ENCODE measurements at regions not wholly inside any gene's neighbourhood (a gene's known extent, or its start where the extent isn't known, plus 50 kb on each side); places are given as distances from the start of the nearest gene placed in this dataset.

DNA sequence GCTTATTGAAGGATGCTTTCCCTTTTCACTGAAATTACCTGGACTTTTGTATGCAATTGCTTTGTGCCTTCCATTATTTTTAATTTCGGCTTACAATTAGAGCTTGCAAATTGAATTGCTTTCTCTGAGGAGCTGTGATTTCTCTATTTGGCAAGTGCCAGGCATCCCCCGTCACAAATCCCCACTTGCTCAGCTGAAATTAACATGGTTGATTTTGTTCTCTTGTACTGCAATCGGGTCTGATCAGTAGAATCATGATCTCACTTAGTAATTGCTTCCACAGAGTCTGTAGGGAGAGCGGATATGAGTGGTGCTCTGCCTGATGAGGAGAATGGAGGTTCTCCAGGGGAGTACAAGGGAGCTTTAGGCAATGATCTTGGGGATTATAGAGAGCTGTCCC is 495.5 kb upstream of the SGCD start:
- DNase-seq (ENCODE audit: low read depth in 3 of 3, low spot score in 1 of 3), result no peak

DNA sequence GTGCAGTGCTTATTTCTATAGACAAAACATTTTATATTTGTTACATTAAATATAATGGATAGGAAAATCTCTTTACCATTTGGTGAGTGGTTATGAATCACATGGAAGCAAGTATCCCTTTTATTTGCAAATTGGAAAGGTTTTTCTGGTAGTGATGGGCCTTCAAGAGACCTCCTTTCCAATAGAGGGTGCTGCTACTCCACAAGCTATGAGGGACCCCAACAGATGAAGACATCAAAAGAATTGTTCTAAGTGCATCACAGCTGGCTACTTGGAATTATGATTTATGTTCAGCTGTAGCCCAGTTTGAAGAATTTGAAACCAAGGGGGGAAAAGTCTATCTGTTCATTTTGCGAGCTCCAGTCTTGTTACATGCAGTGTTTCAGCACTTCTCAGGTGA is 493.7 kb upstream of the SGCD start:
- DNase-seq (ENCODE audit: low read depth in 3 of 3, low spot score in 1 of 3), result no peak

DNA sequence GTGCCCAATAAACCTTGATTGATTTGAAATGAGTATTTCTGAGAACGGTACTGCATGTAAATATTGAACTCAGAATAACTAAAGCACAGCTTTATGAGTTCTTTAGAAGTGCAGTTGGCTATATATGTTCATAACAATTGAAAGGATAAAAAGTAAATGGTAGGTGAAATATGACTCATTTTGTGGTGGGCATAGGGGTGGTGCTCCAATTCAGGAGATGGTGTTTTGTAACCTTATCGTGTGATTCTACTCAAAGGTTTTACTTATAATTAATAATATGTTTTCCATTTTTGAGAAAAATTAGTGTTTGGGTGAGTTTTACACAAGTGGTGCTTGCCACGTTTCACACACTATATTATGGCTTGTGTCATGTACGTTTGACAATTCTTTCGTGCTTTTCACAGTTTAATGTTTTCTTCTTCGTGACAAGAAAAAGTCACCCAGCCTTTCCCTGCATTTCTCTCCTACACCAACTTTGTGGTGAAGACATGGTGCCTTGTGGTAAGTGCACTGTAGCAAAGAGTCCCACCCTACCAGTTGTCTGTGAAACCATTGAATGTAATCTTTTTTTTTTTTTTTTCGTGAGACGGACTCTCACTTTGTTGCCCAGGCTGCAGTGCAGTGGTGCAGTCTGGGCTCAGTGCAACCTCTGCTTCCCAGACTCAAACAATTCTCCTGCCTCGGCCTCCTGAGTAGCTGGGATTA is 492.5 kb upstream of the SGCD start:
- DNase-seq (ENCODE audit: low read depth in 3 of 3, low spot score in 1 of 3), result no peak

DNA sequence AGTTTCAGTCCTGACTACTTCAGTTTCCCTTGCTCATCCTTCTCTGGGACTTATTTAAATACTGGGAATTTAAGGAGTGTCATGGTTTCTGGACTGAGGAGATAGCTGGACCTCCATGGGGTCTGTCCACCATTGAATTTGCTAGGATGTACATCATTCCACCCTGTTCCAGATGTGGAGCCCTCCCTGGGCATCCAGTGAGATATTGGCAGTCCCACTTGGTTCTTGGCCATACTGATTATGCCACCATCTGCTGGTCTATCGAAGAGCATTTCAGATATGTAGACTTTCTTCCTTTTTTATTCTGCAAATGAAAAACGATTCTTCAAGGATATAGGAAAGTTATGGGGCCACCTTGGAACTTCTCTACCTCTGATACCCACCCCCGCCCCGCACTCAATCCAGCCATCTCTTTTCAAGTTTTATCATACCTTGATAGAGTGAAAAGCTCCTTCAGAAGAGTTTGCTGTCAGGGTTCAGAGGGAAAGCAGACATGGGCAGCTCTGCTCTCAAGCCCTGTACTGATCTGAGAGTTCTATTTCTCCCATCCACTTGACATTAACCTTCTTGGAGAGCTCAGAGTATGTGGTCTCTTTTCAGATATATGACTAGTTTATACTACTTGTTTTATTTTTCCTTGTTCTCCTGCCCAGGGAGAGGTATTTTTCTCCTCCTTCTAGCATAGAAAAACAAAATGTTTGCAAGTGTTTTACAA is 490.7 kb upstream of the SGCD start:
- no peak for DNase-seq (ENCODE audit: low read depth in 3 of 3, low spot score in 1 of 3)

DNA sequence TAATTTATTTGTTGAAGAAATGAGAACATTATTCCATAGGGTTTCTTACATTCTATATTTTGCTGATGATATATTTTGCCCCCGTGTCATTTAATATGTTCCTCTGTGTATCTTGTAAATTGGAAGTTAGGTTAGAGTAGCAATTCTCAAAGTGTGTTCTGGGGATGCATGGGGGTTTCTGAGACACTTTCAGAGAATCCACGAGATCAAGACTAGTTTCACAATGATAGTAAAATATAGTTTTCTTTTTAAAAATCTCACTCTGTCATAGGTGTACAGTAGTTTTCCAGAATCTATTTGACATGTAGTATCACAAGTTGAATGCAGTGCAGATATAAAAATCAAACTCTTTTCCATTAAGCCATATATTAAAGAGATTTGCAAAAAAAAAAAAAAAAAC is 488.6 kb upstream of the SGCD start:
- no peak for DNase-seq (ENCODE audit: low read depth in 3 of 3, low spot score in 1 of 3)

DNA sequence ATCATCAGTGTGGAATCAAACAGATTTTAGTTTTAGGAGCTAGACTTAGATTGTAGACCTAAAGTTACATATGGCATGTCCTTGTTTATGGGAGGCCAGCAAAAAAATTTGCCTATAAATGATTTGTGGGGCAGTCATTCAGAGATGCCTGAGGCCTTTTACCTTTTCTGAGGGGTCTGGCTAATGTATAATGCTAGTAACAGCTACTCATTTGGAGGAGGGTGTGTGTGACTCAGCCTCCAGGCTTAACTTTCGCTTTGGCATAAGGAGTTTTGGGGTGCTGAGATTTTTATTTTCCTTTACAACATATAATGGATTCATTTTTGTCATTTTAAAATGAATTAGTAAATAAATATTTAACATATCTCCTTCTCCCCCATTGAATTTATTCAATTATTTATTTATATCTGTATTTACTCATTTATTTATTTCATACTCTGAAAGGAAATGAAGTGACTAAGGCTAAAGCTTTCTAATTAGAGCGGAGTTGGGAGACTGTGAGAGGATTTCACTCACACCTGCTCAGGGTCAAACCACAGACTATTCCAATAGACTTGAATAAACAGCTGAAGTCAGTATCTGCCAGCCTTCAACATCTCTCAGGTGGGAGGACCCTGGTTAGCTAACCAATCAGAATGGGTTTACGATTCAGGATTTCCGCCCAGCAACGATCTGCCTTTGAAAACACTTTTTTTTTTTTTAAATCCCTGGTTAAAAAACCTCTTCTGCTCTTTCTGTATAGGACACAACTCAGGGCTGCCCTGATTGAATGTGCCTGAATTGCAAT is 487.5 kb upstream of the SGCD start:
- no peak for DNase-seq (ENCODE audit: low read depth in 3 of 3, low spot score in 1 of 3)

DNA sequence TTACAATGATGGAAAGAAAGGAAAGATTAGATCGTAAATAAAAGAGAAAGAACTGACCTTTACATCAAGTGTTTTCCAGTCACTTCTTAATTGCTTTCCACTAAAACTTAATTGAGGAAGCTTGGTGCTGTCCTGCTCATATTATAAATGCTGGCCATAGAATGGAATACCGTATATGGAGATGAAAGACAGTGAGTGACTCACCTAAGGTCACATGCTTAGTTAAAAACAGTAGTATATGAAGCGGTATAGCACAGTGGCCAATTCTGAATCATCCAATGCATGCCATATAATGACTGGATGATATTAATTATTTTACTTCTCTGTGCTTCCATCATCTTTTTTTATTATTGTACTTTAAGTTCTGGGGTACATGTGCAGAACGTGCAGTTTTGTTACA is 482.4 kb upstream of the SGCD start:
- DNase-seq (ENCODE audit: low read depth in 3 of 3, low spot score in 1 of 3), result no peak

DNA sequence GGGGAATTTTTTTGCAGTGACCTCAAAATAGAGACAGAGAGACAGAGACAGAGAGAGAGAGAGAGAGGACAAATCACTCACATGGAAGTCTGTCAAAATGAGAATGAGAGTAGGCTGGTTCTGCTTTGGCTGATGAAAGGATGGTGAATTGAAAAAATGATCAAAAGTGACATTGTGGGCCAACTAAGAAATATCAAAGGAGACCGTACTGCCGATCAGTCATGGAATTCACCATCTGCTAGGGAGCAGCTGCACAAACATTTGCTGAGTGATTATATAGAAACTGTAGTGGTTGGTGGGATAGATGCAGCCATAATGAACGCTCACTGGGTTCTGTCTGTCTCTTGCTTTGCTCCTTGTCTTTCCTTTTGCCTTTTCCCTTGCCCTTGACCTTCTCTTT is 476.6 kb upstream of the SGCD start:
- DNase-seq (ENCODE audit: low read depth in 3 of 3, low spot score in 1 of 3), result no peak

DNA sequence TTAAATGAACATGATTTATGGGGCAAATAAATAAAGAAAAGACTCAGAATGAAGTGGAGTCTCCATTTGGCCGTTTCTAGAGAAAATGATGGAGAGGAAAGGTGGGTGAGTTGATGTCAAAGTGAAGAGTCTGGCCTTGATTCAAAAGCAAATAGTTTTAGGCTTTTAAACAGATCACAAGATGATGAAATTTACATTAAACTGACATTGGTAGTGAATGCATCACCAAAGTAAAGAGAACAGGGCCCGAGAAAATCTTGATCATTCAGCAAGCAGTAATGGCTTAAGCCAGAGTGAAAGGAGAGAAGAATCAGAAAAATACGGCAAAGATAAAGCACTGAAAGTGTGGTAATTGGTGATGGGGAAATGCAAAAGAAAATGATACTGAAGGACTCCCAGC is 460.0 kb upstream of the SGCD start:
- DNase-seq (ENCODE audit: low read depth in 3 of 3, low spot score in 1 of 3), result no peak

DNA sequence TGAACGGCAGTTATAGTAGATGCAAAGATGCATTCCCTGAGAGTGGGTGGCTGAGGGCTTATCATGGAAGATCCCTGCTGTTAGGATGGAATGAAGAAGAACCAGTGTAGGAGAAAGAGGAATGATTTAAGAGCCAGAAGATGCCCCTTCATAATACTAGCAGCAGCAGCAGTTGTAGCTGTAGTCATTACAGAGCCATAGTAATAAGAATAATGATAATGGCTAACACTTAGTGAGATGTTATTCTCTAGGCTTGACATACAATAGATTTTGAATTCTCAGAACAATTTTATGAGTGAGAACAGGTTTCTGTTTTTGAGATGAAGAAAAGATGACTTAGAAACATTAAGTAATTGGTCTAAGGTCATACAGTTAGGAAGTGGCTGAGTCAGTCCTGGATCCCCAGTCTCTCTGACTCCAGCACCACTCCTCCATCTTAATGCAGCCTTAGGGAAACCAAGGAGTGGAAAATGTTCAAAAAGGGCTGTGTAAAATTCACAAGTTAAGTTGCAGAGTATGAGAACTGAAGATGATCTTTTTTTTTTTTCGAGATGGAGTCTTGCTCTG is 459.4 kb upstream of the SGCD start:
- no peak for DNase-seq (ENCODE audit: low read depth in 3 of 3, low spot score in 1 of 3)

DNA sequence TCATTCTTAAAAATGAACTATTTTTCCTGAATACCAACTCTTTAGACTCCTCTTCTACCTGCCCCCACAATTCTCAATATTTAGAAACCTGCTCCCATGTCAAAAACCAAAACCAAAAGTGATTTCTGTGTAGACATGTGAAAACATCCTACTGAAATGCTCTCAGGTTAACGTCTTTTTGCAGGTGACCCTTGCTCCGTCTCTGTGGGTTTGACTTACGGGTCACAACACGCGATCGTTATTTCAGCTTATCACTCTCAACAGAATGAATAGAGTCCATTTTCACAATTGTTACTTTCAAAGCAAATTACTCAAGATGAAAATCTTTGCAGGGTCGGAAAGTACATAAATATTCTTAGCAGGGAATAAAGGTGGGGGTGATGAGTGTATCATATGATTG is 456.3 kb upstream of the SGCD start:
- DNase-seq (ENCODE audit: low read depth in 3 of 3, low spot score in 1 of 3), result no peak

DNA sequence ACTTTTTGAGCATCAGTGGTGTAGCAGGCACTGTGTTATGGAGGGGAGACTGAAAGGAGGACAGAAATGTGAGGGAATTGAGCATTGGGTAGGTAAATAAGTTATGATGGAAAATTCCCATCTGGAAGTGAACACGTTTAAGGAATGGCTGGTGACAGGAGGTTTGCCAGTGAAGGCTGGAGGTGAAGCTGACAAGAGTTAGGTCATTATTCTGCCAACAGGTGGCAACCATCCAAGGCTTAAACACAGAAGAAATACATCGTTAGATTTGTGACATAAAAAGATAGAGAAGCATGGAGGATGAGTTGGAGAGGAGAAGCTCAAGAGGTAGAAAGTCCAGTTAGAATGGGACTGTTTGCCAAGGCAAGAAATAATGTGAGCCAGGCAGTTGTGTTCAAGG is 455.3 kb upstream of the SGCD start:
- DNase-seq (ENCODE audit: low read depth in 3 of 3, low spot score in 1 of 3), result no peak

DNA sequence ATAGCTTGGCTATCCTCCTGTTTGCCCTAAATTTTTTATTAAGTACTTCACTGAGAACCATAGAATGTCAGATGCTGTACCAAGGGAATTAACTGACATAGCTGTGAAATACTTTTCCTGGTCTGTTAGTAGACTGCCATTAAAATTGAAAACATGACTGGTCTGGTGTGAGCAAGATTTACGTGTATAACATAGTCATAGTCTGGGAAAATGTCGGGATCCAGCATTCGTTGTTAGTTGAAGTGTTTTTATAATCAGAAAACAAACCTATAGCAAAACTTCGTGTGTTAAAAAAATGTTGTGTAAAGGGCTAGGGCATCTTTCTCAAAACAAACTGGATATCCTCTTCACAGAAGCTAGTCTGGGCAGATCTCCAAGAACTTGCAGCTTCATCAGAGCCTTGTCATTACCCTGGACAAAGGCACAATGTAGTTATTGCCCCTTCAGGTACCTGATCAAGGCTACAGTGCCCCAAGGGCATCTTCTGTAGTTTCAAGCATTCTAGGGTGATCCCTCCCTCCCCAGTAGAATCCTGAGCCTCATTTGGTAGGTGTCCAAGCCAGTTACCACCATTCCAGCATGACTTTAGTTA is 454.2 kb upstream of the SGCD start:
- no peak for DNase-seq (ENCODE audit: low read depth in 3 of 3, low spot score in 1 of 3)

DNA sequence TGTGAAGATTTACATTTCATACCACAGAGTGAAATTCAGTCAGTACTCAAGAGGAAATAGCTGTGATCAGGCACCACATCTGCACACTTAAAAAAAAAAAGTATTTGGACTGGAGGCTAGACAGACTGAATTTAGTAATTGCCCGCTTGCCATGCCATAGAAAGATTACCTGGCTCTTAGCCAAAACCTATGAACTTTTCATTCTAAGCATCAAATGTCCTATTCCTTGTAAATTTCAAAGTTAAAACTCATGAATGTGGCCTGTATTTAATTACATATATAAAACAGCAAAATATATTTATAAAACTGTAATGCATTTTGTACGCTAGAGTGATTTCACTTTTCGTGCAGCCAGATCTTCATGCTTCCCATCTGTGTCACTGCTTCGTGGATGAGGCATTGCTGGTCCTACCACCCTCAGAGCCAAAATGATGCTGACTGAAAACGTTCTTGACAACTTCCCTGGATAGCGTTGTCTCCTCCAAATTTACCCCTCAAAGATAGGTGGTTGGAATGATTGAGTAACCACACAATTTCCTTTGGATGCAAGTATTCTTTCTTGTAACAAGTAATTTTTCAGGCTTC is 447.9 kb upstream of the SGCD start:
- DNase-seq (ENCODE audit: low read depth in 3 of 3, low spot score in 1 of 3), result no peak

DNA sequence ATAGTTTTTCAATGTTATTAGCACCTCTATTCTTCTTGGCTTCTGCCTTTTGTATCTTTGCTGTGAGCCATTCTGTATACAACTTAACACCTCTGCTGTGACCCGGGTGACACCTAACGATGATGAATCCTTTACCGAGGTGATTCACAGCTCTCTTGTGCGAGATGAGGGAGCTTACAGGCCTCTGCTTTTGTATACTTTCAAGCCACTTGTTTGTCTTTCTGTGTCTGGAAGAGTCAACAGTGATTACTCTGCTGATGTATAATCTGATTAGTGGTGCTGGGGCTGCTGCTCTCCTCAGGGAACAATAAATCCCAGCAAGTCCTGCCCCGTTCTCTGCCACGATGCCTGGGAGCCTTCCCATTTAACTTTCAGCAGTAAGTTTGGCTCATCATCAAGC is 442.9 kb upstream of the SGCD start:
- DNase-seq (ENCODE audit: low read depth in 3 of 3, low spot score in 1 of 3), result no peak

DNA sequence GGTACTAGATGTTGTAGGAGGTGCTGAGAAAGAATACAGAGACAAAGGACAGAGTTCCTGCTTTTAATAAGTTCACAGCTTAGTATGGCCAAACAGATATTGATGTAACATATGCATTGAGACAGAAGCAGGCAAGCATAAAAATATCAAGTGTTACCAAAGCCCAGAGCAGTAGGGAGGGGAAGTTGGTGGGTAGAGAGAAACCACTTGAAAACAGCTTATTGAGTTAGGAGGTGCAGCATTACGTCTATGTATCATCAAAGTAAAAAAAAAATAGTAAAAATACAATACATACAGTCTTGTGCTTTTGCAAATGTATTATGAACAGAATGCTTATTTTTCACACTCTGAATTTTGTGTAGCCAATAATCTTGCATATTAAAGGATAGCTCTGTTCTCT is 441.8 kb upstream of the SGCD start:
- no peak for DNase-seq (ENCODE audit: low read depth in 3 of 3, low spot score in 1 of 3)

DNA sequence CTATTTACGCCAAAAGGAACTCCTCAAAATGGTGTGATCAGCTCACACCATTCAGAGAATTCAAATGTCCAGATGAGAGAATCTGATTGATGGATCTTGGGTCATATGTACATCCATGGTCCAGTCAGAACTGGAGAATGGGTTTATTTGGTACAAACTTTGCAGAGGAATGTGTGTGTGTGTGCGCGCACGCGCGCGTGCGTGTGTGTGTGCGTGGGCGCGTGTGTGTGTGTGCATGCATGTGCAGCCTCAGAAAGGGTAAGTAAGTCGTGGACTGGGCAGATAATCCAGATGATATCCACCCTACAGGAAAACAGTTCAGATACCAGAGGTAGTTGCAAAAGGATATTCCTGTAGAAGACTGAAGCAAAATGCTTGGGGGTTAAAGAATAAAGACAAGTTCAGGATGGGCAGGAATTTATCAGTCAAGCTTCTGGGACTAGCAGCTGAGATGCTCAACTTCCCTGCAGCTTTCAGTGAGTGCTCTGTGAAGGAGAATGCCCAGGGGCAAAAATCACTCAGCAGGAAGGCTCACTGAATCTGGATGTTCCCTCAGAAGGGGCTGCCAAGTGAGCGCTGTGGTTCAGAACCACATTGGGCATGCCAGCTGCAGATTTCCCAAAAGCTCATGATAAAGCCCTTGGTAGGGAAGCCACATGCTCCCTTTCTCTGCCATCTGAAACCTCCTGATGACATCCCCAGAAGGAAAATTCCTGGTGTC is 440.5 kb upstream of the SGCD start:
- DNase-seq (ENCODE audit: low read depth in 3 of 3, low spot score in 1 of 3), result no peak

DNA sequence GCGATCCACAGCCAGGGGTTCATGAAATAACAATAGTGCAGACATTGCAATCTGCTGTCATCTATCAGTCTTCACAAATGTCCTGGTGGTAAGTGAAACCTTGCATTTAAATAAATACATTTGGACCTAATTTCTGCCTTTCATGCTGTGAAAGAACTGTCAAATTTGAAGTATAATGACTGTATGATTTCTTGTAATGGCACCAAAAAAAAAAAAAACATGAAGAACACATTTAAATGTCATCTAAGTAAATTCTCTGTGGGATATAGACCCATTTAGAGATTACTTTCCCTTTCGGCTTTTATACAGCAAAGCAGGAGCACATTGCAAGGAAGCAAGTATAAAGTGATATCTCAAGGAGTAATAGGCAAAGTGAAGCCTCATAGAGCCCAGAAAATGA is 431.5 kb upstream of the SGCD start:
- no peak for DNase-seq (ENCODE audit: low read depth in 3 of 3, low spot score in 1 of 3)

DNA sequence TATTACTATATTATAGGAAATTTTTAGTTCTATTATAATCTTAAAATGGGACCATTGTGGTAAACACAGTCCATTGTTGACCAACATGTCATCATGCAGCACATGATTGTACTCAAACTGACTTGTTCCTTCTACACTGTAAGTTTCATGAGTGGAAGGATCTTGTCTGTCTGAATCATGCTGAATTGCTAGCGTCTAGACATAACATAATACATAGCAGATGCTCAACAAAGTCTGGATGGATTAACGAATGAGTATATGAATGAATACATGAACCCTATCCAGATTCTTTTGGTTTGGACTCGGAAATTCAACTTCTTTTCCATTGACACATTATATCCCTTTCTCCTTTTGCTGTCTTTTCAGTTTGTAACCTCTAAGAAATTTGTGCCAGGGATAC is 429.2 kb upstream of the SGCD start:
- no peak for DNase-seq (ENCODE audit: low read depth in 3 of 3, low spot score in 1 of 3)

DNA sequence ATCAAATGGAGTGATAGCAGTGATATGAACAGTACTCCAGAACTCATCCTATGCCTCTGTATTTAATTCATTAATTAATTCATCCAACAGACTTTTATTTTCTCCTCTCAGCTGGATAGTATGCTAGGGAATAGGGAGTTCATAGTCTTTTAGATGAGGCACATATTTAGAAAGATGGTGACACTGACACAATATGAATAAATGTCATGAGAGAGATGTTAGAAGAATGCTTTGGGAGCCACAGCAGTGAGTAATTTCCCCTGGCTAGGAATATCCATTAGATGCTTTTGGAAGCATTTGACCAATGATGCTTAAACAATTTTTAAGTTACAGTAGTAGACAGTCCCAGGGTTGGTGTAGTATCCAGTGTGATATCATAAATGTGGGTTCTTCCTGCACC is 428.7 kb upstream of the SGCD start:
- no peak for DNase-seq (ENCODE audit: low read depth in 3 of 3, low spot score in 1 of 3)

DNA sequence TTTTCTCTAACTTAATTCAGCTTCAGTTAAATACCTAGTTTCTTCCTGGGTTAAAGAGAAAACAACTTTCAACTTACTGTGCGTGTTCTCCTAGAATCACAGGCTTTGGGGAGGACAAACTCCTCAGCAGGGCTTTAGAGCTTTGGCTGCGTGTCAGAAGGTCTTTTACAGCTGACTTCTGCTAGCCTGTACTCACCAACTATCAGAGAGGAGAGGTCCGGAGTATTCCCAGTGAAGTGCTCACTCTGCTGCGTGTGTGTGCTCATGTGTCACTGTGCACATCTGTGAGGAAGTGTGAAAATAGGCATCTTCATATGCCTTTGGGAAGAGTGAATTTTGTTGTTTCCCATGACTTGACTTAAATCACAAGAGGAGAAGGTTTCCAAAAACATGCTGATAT is 423.2 kb upstream of the SGCD start:
- no peak for DNase-seq (ENCODE audit: low read depth in 3 of 3, low spot score in 1 of 3)

Measured in stimulated activated CD4-positive, alpha-beta T cell treated with anti-CD3 and anti-CD28 coated beads, TNF-alpha, amount 100 ng/mL, for 1 hour (primary cell).